HEK293T (cell line): ENCODE measurements at regions not wholly inside any gene's neighbourhood (a gene's known extent, or its start where the extent isn't known, plus 50 kb on each side); places are given as distances from the start of the nearest gene placed in this dataset.

ENCODE experiments used
- ARNT ChIP-seq: fragments of 450-650 bp; IDR thresholded peaks from 2 replicates; pipeline ENCODE4 v1.6.1; 2017; ENCODE audit warnings: mild to moderate bottlenecking
- BHLHE40 ChIP-seq: fragments of 450-650 bp; IDR thresholded peaks from 2 replicates; pipeline ENCODE4 v1.6.1; 2016; ENCODE audit warnings: mild to moderate bottlenecking, moderate library complexity, borderline replicate concordance
- CTBP1 ChIP-seq: fragments of 450-650 bp; IDR thresholded peaks from 2 replicates; pipeline ENCODE4 v1.6.1; 2016; ENCODE audit warnings: borderline replicate concordance
- ELF4 ChIP-seq: fragments of 450-650 bp; IDR thresholded peaks from 2 replicates; pipeline ENCODE4 v1.6.1; 2017; ENCODE audit warnings: antibody characterized with exemption
- FOXA1 ChIP-seq: fragments of 450-650 bp; IDR thresholded peaks from 2 replicates; pipeline ENCODE4 v1.6.1; 2016; ENCODE audit warnings: mild to moderate bottlenecking
- SP1 ChIP-seq: fragments of 450-650 bp; IDR thresholded peaks from 2 replicates; pipeline ENCODE4 v1.6.1; 2017
- SUZ12 ChIP-seq: fragments of 450-650 bp; IDR thresholded peaks from 2 replicates; pipeline ENCODE4 v1.6.1; 2016; ENCODE audit warnings: mild to moderate bottlenecking
- ZNF384 ChIP-seq: fragments of 450-650 bp; IDR thresholded peaks from 2 replicates; pipeline ENCODE4 v1.6.1; 2016

- TF ChIP-seq ELF4 (no peak), ZNF384 (no peak), SUZ12 (no peak), SP1 (no peak), ARNT (no peak), FOXA1 (no peak), CTBP1 (no peak), BHLHE40 (no peak)
These were observed 90.8 kb upstream of the ZNF618 start for GRCh38 chr9:113785334-113785733.
